ENCODE measurements at regions not wholly inside any gene's neighbourhood (a gene's known extent, or its start where the extent isn't known, plus 50 kb on each side); places are given as distances from the start of the nearest gene placed in this dataset.

DNA sequence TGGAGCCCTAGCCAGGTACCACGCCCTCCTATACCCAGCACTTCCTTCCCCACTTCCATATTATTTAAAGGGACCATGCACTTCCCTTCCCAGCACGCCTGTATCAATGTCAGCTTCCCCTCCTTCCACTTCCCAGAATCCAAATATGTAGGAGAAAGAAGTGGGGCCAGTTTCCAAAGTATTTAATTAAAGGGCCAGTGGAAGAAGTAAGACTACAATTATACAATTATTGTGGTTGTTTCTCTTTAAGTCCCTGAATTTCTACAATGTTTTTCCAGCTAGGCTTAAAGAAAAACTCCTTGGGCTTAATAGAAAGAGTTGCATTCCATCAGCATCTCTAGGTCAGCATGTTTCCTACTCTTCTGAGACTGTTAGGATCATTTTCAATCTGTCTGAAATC lies 515.8 kb downstream of the PREX1 start:
- TF ChIP-seq, protein P1, sequence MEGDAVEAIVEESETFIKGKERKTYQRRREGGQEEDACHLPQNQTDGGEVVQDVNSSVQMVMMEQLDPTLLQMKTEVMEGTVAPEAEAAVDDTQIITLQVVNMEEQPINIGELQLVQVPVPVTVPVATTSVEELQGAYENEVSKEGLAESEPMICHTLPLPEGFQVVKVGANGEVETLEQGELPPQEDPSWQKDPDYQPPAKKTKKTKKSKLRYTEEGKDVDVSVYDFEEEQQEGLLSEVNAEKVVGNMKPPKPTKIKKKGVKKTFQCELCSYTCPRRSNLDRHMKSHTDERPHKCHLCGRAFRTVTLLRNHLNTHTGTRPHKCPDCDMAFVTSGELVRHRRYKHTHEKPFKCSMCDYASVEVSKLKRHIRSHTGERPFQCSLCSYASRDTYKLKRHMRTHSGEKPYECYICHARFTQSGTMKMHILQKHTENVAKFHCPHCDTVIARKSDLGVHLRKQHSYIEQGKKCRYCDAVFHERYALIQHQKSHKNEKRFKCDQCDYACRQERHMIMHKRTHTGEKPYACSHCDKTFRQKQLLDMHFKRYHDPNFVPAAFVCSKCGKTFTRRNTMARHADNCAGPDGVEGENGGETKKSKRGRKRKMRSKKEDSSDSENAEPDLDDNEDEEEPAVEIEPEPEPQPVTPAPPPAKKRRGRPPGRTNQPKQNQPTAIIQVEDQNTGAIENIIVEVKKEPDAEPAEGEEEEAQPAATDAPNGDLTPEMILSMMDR (IDR thresholded peaks at IDR 0.05; ENCODE audit: low read depth, low read length), result no peak
- TF ChIP-seq EZH2phosphoT487 (IDR thresholded peaks at IDR 0.05; ENCODE audit: low read depth), result no peak
